GM23248 (cell line): ENCODE measurements at regions not wholly inside any gene's neighbourhood (a gene's known extent, or its start where the extent isn't known, plus 50 kb on each side); places are given as distances from the start of the nearest gene placed in this dataset.

Experiments
- DNase-seq: peaks from one replicate; pipeline ENCODE4 v3.0.0-alpha.2; 2015
- H2AFZ ChIP-seq: fragments of 200-600 bp; sonication (generic); 2 replicates; pipeline ENCODE4 v1.6.1; 2016; ENCODE audit warnings: antibody characterized with exemption
- H3F3A ChIP-seq: fragments of 200-600 bp; sonication (generic); 2 replicates; pipeline ENCODE4 v1.6.1; 2016; ENCODE audit warnings: mild to moderate bottlenecking, antibody characterized with exemption, mixed run types; ENCODE audit not compliant: insufficient read depth
- H3K27ac ChIP-seq: fragments of 200-600 bp; sonication (generic); 2 replicates; pipeline ENCODE4 v1.5.1; 2016; ENCODE audit warnings: mild to moderate bottlenecking
- H3K27me3 ChIP-seq: fragments of 200-600 bp; sonication (generic); replicated peaks from 2 replicates; pipeline ENCODE4 v1.6.1; 2016; ENCODE audit warnings: mild to moderate bottlenecking; ENCODE audit not compliant: insufficient read depth
- H3K36me3 ChIP-seq: fragments of 200-600 bp; sonication (generic); 2 replicates; pipeline ENCODE4 v1.6.1; 2016; ENCODE audit warnings: low read depth, mild to moderate bottlenecking
- H3K4me1 ChIP-seq: fragments of 200-600 bp; sonication (generic); 2 replicates; pipeline ENCODE4 v1.6.1; 2016; ENCODE audit warnings: mild to moderate bottlenecking; ENCODE audit not compliant: insufficient read depth
- H3K4me2 ChIP-seq: fragments of 200-600 bp; sonication (generic); one replicate; pipeline ENCODE4 v1.6.1; 2016; ENCODE audit warnings: mild to moderate bottlenecking; ENCODE audit not compliant: unreplicated experiment
- H3K4me3 ChIP-seq: fragments of 200-600 bp; sonication (generic); 2 replicates; pipeline ENCODE4 v1.5.1; 2016; ENCODE audit warnings: mild to moderate bottlenecking
- H3K79me2 ChIP-seq: fragments of 200-600 bp; sonication (generic); 2 replicates; pipeline ENCODE4 v1.6.1; 2016; ENCODE audit warnings: mild to moderate bottlenecking; ENCODE audit not compliant: insufficient read depth
- H3K9ac ChIP-seq: fragments of 200-600 bp; sonication (generic); 2 replicates; pipeline ENCODE4 v1.6.1; 2016; ENCODE audit warnings: mild to moderate bottlenecking
- H3K9me2 ChIP-seq: fragments of 200-600 bp; sonication (generic); 2 replicates; pipeline ENCODE4 v1.6.1; 2016; ENCODE audit warnings: mixed run types, mild to moderate bottlenecking, moderate library complexity; ENCODE audit not compliant: insufficient read depth
- H3K9me3 ChIP-seq: fragments of 200-600 bp; sonication (generic); one replicate; pipeline ENCODE4 v1.6.1; 2017; ENCODE audit warnings: low read depth
- H4K20me1 ChIP-seq: fragments of 200-600 bp; sonication (generic); 2 replicates; pipeline ENCODE4 v1.6.0; 2016; ENCODE audit not compliant: insufficient read depth
- EZH2 ChIP-seq: fragments of 200-600 bp; sonication (generic); IDR thresholded peaks from 2 replicates; pipeline ENCODE4 v1.6.1; 2018; ENCODE audit warnings: antibody characterized with exemption, mild to moderate bottlenecking; ENCODE audit not compliant: insufficient read depth, poor library complexity, severe bottlenecking
- EZH2phosphoT487 ChIP-seq: fragments of 200-600 bp; sonication (generic); IDR thresholded peaks from 2 replicates; pipeline ENCODE4 v1.6.1; 2018; ENCODE audit warnings: antibody characterized with exemption, moderate library complexity, mild to moderate bottlenecking, low read depth; ENCODE audit not compliant: insufficient read depth
- WGBS, 2 experiments: methylation state at CpG; one replicate each; pipeline ENCODE4 v1.1.6; 2015 to 2017; ENCODE audit warnings: low lambda C conversion rate in 2 of 2, low coverage in 1 of 2; ENCODE audit errors: missing lambda C conversion rate in 2 of 2; 5-methylcytosine and 5-hydroxymethylcytosine counted together
- in situ Hi-C: fragments of 300-500 bp; cut with MboI; formaldehyde crosslinking; loops from 2 replicates; pipeline ENCODE4 v1.15.0; 2020

DNA sequence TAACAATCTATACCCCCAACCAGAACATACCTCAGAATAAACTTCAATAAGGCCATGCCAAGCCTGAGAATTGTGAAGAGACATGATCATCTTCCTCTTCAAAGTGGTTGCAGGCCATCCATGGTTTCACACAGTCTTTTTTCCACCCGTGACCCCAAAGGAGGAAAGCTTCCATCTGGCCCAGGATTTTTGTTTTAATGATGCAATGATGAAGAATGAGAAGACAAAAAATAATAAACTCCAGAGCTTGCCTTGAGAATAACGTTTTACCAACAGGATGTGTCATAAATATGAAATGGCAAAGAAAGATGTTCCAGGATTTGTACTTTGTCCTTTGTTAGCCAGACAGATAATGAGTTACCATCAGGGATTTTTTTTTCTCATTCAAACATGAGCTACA lies 201.9 kb downstream of the WNT5A start:
- DNase-seq, result peak; percentile 49
- Histone ChIP-seq H3K9ac (no peak overlapping the region), H3K4me3 (no peak overlapping the region), H4K20me1 (no peaks in the 10 kb centered on the region), H3K27ac (peak overlapping the region; percentile 56), H3K79me2 (no peaks in the 10 kb centered on the region), H3K9me3 (no peaks in the 10 kb centered on the region), H3K4me2 (peak overlapping the region; percentile 31), H3K27me3 (no peaks in the 10 kb centered on the region), H2AFZ (0 out of 2 replicates have a peak overlapping the region, but pooled peaks have one; percentile 25), H3K9me2 (no peaks in the 10 kb centered on the region), H3K4me1 (peaks cover 17% of the 10 kb centered on the region), H3K36me3 (no peaks in the 10 kb centered on the region), H3F3A (peaks cover 16% of the 10 kb centered on the region)
- TF ChIP-seq EZH2phosphoT487 (no peak), EZH2 (no peak)
- WGBS, 2 experiments, result 4 to 5% methylated on average over 2 of the region's 2 CpGs
- in situ Hi-C loops, result no loop called here

GRCh38 chr3:55283441-55283925 lies 203.6 kb downstream of the WNT5A start:
- in situ Hi-C loops, result no loop called here
- H3K9me3 ChIP-seq, result no peaks in the 10 kb centered on the region
- H3F3A ChIP-seq, result peaks cover 16% of the 10 kb centered on the region
- H3K9me2 ChIP-seq, result no peaks in the 10 kb centered on the region
- no peaks in the 10 kb centered on the region for H3K27me3 ChIP-seq
- H3K4me1 ChIP-seq, result peaks cover 17% of the 10 kb centered on the region
- TF ChIP-seq EZH2phosphoT487, result no peak
- no peak for TF ChIP-seq EZH2
- H3K4me2 ChIP-seq, result no peak overlapping the region
- 50 to 57% methylated on average over 2 of the region's 2 CpGs for WGBS, 2 experiments
- no peaks in the 10 kb centered on the region for H4K20me1 ChIP-seq
- no peak overlapping the region for H3K4me3 ChIP-seq
- DNase-seq, result no peak
- H3K9ac ChIP-seq, result no peak overlapping the region
- no peak overlapping the region for H3K27ac ChIP-seq
- H3K36me3 ChIP-seq, result no peaks in the 10 kb centered on the region
- H3K79me2 ChIP-seq, result no peaks in the 10 kb centered on the region
- H2AFZ ChIP-seq, result no peak overlapping the region

DNA sequence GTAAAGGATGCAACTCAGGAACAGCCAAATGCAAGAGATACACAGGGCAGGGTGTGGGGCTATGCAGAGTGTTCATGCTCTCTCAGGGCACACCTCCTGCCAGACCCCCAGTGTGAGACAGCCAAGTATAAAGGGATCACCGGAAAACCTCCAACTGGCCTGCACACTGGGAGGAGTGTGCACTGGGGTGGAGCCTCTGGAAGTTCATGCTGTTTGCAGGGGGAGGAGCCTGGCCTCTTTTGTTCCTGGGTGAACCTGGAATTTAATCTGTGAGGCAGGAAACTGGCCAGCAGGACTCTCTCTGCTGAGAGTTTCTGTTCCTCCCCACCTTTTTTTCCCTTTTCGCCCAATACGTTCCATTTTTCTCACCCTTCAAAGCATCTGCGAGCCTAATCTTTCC lies 204.1 kb downstream of the WNT5A start:
- peaks cover 17% of the 10 kb centered on the region for H3K4me1 ChIP-seq
- 81 to 82% methylated on average over 4 of the region's 4 CpGs for WGBS, 2 experiments
- in situ Hi-C loops, result no loop called here

GRCh38 chr3:55272031-55272645 lies 215.0 kb downstream of the WNT5A start:
- no peak overlapping the region for H3K4me2 ChIP-seq
- in situ Hi-C loops, result no loop called here

More for the DNA sequence above, 204.1 kb downstream of the WNT5A start:
- no peaks in the 10 kb centered on the region for H3K79me2 ChIP-seq
- H3K9me2 ChIP-seq, result no peaks in the 10 kb centered on the region
- TF ChIP-seq EZH2 (no peak), EZH2phosphoT487 (no peak)
- no peaks in the 10 kb centered on the region for H3K27me3 ChIP-seq
- no peak overlapping the region for H3K4me2 ChIP-seq
- no peaks in the 10 kb centered on the region for H3K36me3 ChIP-seq
- no peaks in the 10 kb centered on the region for H3K9me3 ChIP-seq
- H2AFZ ChIP-seq, result no peak overlapping the region
- no peak for DNase-seq
- no peak overlapping the region for H3K27ac ChIP-seq
- no peaks in the 10 kb centered on the region for H4K20me1 ChIP-seq
- no peak overlapping the region for H3K9ac ChIP-seq
- no peak overlapping the region for H3K4me3 ChIP-seq
- H3F3A ChIP-seq, result peaks cover 16% of the 10 kb centered on the region

More at GRCh38 chr3:55272031-55272645, 215.0 kb downstream of the WNT5A start:
- H3K4me1 ChIP-seq, result peaks cover 41% of the 10 kb centered on the region
- DNase-seq, result peak; percentile 21
- H4K20me1 ChIP-seq, result no peaks in the 10 kb centered on the region
- 76 to 83% methylated on average over 2 of the region's 2 CpGs for WGBS, 2 experiments
- H3K4me3 ChIP-seq, result no peak overlapping the region
- H3K9me3 ChIP-seq, result no peaks in the 10 kb centered on the region
- H3K27me3 ChIP-seq, result no peaks in the 10 kb centered on the region
- peaks cover 27% of the 10 kb centered on the region for H3F3A ChIP-seq
- TF ChIP-seq EZH2phosphoT487, result no peak
- no peak overlapping the region for H3K27ac ChIP-seq
- H2AFZ ChIP-seq, result no peak overlapping the region
- H3K9ac ChIP-seq, result no peak overlapping the region
- no peaks in the 10 kb centered on the region for H3K9me2 ChIP-seq
- H3K36me3 ChIP-seq, result no peaks in the 10 kb centered on the region
- H3K79me2 ChIP-seq, result no peaks in the 10 kb centered on the region
